22Rv1 (cell line): ENCODE measurements at regions not wholly inside any gene's neighbourhood (a gene's known extent, or its start where the extent isn't known, plus 50 kb on each side); places are given as distances from the start of the nearest gene placed in this dataset.
"Not testable (repeated sequence)": the region's sequence is repeated elsewhere in the genome, so short reads cannot be mapped to it uniquely, and the experiment has no call there.

Experiments used
- H3K27ac ChIP-seq: fragments of 450-650 bp; 2 replicates; pipeline ENCODE4 v1.5.1; 2017
- CTCF ChIP-seq: fragments of 450-650 bp; IDR thresholded peaks from 2 replicates; pipeline ENCODE4 v1.5.1; 2017; ENCODE audit warnings: mild to moderate bottlenecking
- ZFX ChIP-seq: fragments of 450-650 bp; IDR thresholded peaks from 2 replicates; pipeline ENCODE4 v1.6.1; 2017; ENCODE audit warnings: antibody characterized with exemption, borderline replicate concordance

- TF ChIP-seq ZFX = no peak
- TF ChIP-seq CTCF = no peak
- no peak overlapping the region for H3K27ac ChIP-seq
These were observed 433.1 kb upstream of the KAZN start for GRCh38 chr1:14165371-14165801.

- TF ChIP-seq ZFX (no peak), CTCF (no peak)
- no peak overlapping the region for H3K27ac ChIP-seq
These were observed 430.6 kb upstream of the KAZN start for GRCh38 chr1:14167884-14168283.

- TF ChIP-seq ZFX (no peak), CTCF (no peak)
These were observed 430.0 kb upstream of the KAZN start for GRCh38 chr1:14168326-14169063.

GRCh38 chr1:14173598-14173997, 424.9 kb upstream of the KAZN start:
- H3K27ac ChIP-seq = no peak overlapping the region
- no peak for TF ChIP-seq CTCF

More at GRCh38 chr1:14168326-14169063, 430.0 kb upstream of the KAZN start:
- H3K27ac ChIP-seq = no peak overlapping the region

- not testable (repeated sequence) for H3K27ac ChIP-seq
These were observed 420.6 kb upstream of the KAZN start for GRCh38 chr1:14177866-14178265.

- H3K27ac ChIP-seq = no peak overlapping the region
- TF ChIP-seq ZFX = no peak
- TF ChIP-seq CTCF = no peak
These were observed 417.7 kb upstream of the KAZN start for GRCh38 chr1:14180738-14181137.

- no peak overlapping the region for H3K27ac ChIP-seq
- TF ChIP-seq CTCF (no peak), ZFX (no peak)
These were observed 417.2 kb upstream of the KAZN start for GRCh38 chr1:14181191-14181795.
